ENCODE measurements at regions not wholly inside any gene's neighbourhood (a gene's known extent, or its start where the extent isn't known, plus 50 kb on each side); places are given as distances from the start of the nearest gene placed in this dataset.

DNA sequence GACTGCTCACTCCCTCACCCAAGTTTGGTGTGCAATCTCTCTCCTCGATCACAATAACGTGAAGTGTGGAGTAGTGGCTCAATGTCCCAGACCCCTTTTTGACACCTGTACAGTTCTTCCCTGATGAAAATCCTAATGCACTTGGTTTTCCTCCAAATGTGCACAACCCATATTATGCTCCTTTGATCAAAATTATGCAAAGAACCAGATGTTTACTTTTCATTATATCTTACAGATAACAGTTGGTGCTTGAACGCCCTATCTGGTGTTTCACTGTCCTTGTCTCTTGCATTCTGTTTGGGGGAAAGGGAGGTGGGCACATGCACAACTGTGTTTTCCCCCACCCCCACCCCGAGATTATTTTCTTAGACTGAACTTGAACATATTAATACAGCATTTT lies 85.0 kb upstream of the CREB1 start:
- TF ChIP-seq, protein P1, sequence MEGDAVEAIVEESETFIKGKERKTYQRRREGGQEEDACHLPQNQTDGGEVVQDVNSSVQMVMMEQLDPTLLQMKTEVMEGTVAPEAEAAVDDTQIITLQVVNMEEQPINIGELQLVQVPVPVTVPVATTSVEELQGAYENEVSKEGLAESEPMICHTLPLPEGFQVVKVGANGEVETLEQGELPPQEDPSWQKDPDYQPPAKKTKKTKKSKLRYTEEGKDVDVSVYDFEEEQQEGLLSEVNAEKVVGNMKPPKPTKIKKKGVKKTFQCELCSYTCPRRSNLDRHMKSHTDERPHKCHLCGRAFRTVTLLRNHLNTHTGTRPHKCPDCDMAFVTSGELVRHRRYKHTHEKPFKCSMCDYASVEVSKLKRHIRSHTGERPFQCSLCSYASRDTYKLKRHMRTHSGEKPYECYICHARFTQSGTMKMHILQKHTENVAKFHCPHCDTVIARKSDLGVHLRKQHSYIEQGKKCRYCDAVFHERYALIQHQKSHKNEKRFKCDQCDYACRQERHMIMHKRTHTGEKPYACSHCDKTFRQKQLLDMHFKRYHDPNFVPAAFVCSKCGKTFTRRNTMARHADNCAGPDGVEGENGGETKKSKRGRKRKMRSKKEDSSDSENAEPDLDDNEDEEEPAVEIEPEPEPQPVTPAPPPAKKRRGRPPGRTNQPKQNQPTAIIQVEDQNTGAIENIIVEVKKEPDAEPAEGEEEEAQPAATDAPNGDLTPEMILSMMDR (IDR thresholded peaks at IDR 0.05; ENCODE audit: low read depth, low read length), result no peak
- no peak for TF ChIP-seq EZH2phosphoT487 (IDR thresholded peaks at IDR 0.05; ENCODE audit: low read depth)

Data from OCI-LY3 (cell line).